ENCODE measurements at regions not wholly inside any gene's neighbourhood (a gene's known extent, or its start where the extent isn't known, plus 50 kb on each side); places are given as distances from the start of the nearest gene placed in this dataset.
"Not testable (repeated sequence)": the region's sequence is repeated elsewhere in the genome, so short reads cannot be mapped to it uniquely, and the experiment has no call there.

- H3K4me1 ChIP-seq (ENCODE audit: control insufficient read depth in 2 of 2, insufficient read depth in 2 of 2, low read length in 1 of 2); H3K36me3 ChIP-seq (ENCODE audit: control insufficient read depth in 2 of 2, insufficient read depth in 2 of 2, low read length in 1 of 2); H3K27ac ChIP-seq (ENCODE audit: low read depth in 2 of 2, low read length in 1 of 2); H3K9me3 ChIP-seq (ENCODE audit: control insufficient read depth in 2 of 2, insufficient read depth in 1 of 2, low read depth in 1 of 2, low read length in 1 of 2); H3K4me3 ChIP-seq (ENCODE audit: low read depth in 1 of 2, low read length in 2 of 2); H3K27me3 ChIP-seq (ENCODE audit: control insufficient read depth in 1 of 2, insufficient read depth in 2 of 2, low read length in 2 of 2): not testable (repeated sequence)
- 79 to 84% methylated on average over 2 of the region's 3 CpGs for WGBS, 2 donors
Observed at GRCh38 chr2:89280536-89280935, 589.1 kb downstream of the RPIA start.

- WGBS, 2 donors, result 86% methylated on average over 2 of the region's 8 CpGs
Observed at GRCh38 chr2:89286448-89287080, 595.1 kb downstream of the RPIA start.

GRCh38 chr2:89287084-89287483, 595.6 kb downstream of the RPIA start:
- not testable (repeated sequence) for H3K9me3 ChIP-seq (ENCODE audit: control insufficient read depth in 2 of 2, insufficient read depth in 1 of 2, low read depth in 1 of 2, low read length in 1 of 2); H3K27ac ChIP-seq (ENCODE audit: low read depth in 2 of 2, low read length in 1 of 2); H3K4me1 ChIP-seq (ENCODE audit: control insufficient read depth in 2 of 2, insufficient read depth in 2 of 2, low read length in 1 of 2); H3K27me3 ChIP-seq (ENCODE audit: control insufficient read depth in 1 of 2, insufficient read depth in 2 of 2, low read length in 2 of 2); H3K4me3 ChIP-seq (ENCODE audit: low read depth in 1 of 2, low read length in 2 of 2); H3K36me3 ChIP-seq (ENCODE audit: control insufficient read depth in 2 of 2, insufficient read depth in 2 of 2, low read length in 1 of 2)
- WGBS, 2 donors, result no CpG with 5 or more reads among the region's 4 CpGs

More at GRCh38 chr2:89286448-89287080, 595.1 kb downstream of the RPIA start:
- not testable (repeated sequence) for H3K36me3 ChIP-seq (ENCODE audit: control insufficient read depth in 2 of 2, insufficient read depth in 2 of 2, low read length in 1 of 2); H3K27ac ChIP-seq (ENCODE audit: low read depth in 2 of 2, low read length in 1 of 2); H3K4me1 ChIP-seq (ENCODE audit: control insufficient read depth in 2 of 2, insufficient read depth in 2 of 2, low read length in 1 of 2); H3K27me3 ChIP-seq (ENCODE audit: control insufficient read depth in 1 of 2, insufficient read depth in 2 of 2, low read length in 2 of 2); H3K9me3 ChIP-seq (ENCODE audit: control insufficient read depth in 2 of 2, insufficient read depth in 1 of 2, low read depth in 1 of 2, low read length in 1 of 2); H3K4me3 ChIP-seq (ENCODE audit: low read depth in 1 of 2, low read length in 2 of 2)

- H3K9me3 ChIP-seq (ENCODE audit: control insufficient read depth in 2 of 2, insufficient read depth in 1 of 2, low read depth in 1 of 2, low read length in 1 of 2); H3K4me3 ChIP-seq (ENCODE audit: low read depth in 1 of 2, low read length in 2 of 2); H3K36me3 ChIP-seq (ENCODE audit: control insufficient read depth in 2 of 2, insufficient read depth in 2 of 2, low read length in 1 of 2); H3K27me3 ChIP-seq (ENCODE audit: control insufficient read depth in 1 of 2, insufficient read depth in 2 of 2, low read length in 2 of 2); H3K27ac ChIP-seq (ENCODE audit: low read depth in 2 of 2, low read length in 1 of 2); H3K4me1 ChIP-seq (ENCODE audit: control insufficient read depth in 2 of 2, insufficient read depth in 2 of 2, low read length in 1 of 2): not testable (repeated sequence)
- no CpG with 5 or more reads among the region's 7 CpGs for WGBS, 2 donors
Observed at GRCh38 chr2:89291717-89292298, 600.3 kb downstream of the RPIA start.

DNA sequence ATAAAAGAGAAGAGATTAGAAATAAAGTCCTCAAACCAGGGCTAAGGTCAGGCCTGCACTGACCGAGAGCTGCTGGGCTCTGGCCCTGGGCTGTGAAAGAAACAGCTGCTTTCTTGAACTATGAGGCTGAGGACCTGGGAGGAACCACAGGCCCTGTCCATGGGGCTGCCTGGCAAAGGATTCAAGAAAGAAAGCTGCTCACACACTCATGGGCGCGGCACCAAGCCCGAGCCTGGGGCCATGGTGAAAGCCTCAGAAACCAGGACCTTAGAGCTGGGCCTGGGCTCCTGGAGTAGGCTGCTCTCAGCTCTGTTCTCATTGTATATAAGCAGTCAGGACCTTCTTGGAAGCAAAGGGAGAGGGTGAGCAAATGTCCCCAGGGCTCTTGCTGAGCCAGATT, 601.9 kb downstream of the RPIA start:
- H3K4me1 ChIP-seq (ENCODE audit: control insufficient read depth in 2 of 2, insufficient read depth in 2 of 2, low read length in 1 of 2); H3K27me3 ChIP-seq (ENCODE audit: control insufficient read depth in 1 of 2, insufficient read depth in 2 of 2, low read length in 2 of 2); H3K27ac ChIP-seq (ENCODE audit: low read depth in 2 of 2, low read length in 1 of 2); H3K36me3 ChIP-seq (ENCODE audit: control insufficient read depth in 2 of 2, insufficient read depth in 2 of 2, low read length in 1 of 2); H3K9me3 ChIP-seq (ENCODE audit: control insufficient read depth in 2 of 2, insufficient read depth in 1 of 2, low read depth in 1 of 2, low read length in 1 of 2); H3K4me3 ChIP-seq (ENCODE audit: low read depth in 1 of 2, low read length in 2 of 2): not testable (repeated sequence)
- no CpG with 5 or more reads among the region's 4 CpGs for WGBS, 2 donors

DNA sequence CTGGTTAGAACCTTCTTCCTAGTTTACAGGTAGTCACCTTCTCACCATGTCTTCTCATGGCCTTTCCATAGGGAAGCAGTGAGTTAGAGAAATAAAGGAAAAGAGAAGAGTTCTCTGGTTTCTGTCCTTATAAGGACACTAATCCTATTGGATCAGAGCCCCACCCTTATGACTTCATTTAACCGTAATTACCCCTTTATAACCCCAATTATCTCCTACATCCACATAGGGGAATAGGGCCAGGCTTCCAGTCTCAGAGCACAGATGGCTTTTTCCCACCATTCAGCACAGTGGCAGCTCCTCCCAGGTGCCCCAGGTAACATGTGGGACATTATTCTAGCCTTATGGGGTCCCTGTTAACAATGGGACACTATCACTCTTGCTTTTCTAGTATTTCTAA, 602.9 kb downstream of the RPIA start:
- H3K9me3 ChIP-seq (ENCODE audit: control insufficient read depth in 2 of 2, insufficient read depth in 1 of 2, low read depth in 1 of 2, low read length in 1 of 2); H3K27me3 ChIP-seq (ENCODE audit: control insufficient read depth in 1 of 2, insufficient read depth in 2 of 2, low read length in 2 of 2); H3K27ac ChIP-seq (ENCODE audit: low read depth in 2 of 2, low read length in 1 of 2); H3K4me1 ChIP-seq (ENCODE audit: control insufficient read depth in 2 of 2, insufficient read depth in 2 of 2, low read length in 1 of 2); H3K36me3 ChIP-seq (ENCODE audit: control insufficient read depth in 2 of 2, insufficient read depth in 2 of 2, low read length in 1 of 2); H3K4me3 ChIP-seq (ENCODE audit: low read depth in 1 of 2, low read length in 2 of 2): not testable (repeated sequence)
- no CpG with 5 or more reads among the region's 1 CpG for WGBS, 2 donors

GRCh38 chr2:89296820-89297398, 605.4 kb downstream of the RPIA start:
- WGBS, 2 donors, result 83 to 89% methylated on average over 1 of the region's 7 CpGs
- H3K4me3 ChIP-seq (ENCODE audit: low read depth in 1 of 2, low read length in 2 of 2); H3K27ac ChIP-seq (ENCODE audit: low read depth in 2 of 2, low read length in 1 of 2); H3K4me1 ChIP-seq (ENCODE audit: control insufficient read depth in 2 of 2, insufficient read depth in 2 of 2, low read length in 1 of 2); H3K9me3 ChIP-seq (ENCODE audit: control insufficient read depth in 2 of 2, insufficient read depth in 1 of 2, low read depth in 1 of 2, low read length in 1 of 2); H3K36me3 ChIP-seq (ENCODE audit: control insufficient read depth in 2 of 2, insufficient read depth in 2 of 2, low read length in 1 of 2); H3K27me3 ChIP-seq (ENCODE audit: control insufficient read depth in 1 of 2, insufficient read depth in 2 of 2, low read length in 2 of 2): not testable (repeated sequence)

- not testable (repeated sequence) for H3K36me3 ChIP-seq (ENCODE audit: control insufficient read depth in 2 of 2, insufficient read depth in 2 of 2, low read length in 1 of 2); H3K27ac ChIP-seq (ENCODE audit: low read depth in 2 of 2, low read length in 1 of 2); H3K4me3 ChIP-seq (ENCODE audit: low read depth in 1 of 2, low read length in 2 of 2); H3K4me1 ChIP-seq (ENCODE audit: control insufficient read depth in 2 of 2, insufficient read depth in 2 of 2, low read length in 1 of 2); H3K27me3 ChIP-seq (ENCODE audit: control insufficient read depth in 1 of 2, insufficient read depth in 2 of 2, low read length in 2 of 2); H3K9me3 ChIP-seq (ENCODE audit: control insufficient read depth in 2 of 2, insufficient read depth in 1 of 2, low read depth in 1 of 2, low read length in 1 of 2)
Observed at GRCh38 chr2:89299196-89299595, 607.7 kb downstream of the RPIA start.

- H3K27me3 ChIP-seq (ENCODE audit: control insufficient read depth in 1 of 2, insufficient read depth in 2 of 2, low read length in 2 of 2); H3K4me3 ChIP-seq (ENCODE audit: low read depth in 1 of 2, low read length in 2 of 2); H3K4me1 ChIP-seq (ENCODE audit: control insufficient read depth in 2 of 2, insufficient read depth in 2 of 2, low read length in 1 of 2); H3K36me3 ChIP-seq (ENCODE audit: control insufficient read depth in 2 of 2, insufficient read depth in 2 of 2, low read length in 1 of 2); H3K9me3 ChIP-seq (ENCODE audit: control insufficient read depth in 2 of 2, insufficient read depth in 1 of 2, low read depth in 1 of 2, low read length in 1 of 2); H3K27ac ChIP-seq (ENCODE audit: low read depth in 2 of 2, low read length in 1 of 2): not testable (repeated sequence)
- 63 to 79% methylated on average over 1 of the region's 2 CpGs for WGBS, 2 donors
Observed at GRCh38 chr2:89305623-89306022, 614.1 kb downstream of the RPIA start.

GRCh38 chr2:89306869-89307637, 615.6 kb downstream of the RPIA start:
- H3K9me3 ChIP-seq (ENCODE audit: control insufficient read depth in 2 of 2, insufficient read depth in 1 of 2, low read depth in 1 of 2, low read length in 1 of 2); H3K27ac ChIP-seq (ENCODE audit: low read depth in 2 of 2, low read length in 1 of 2); H3K36me3 ChIP-seq (ENCODE audit: control insufficient read depth in 2 of 2, insufficient read depth in 2 of 2, low read length in 1 of 2); H3K4me3 ChIP-seq (ENCODE audit: low read depth in 1 of 2, low read length in 2 of 2); H3K4me1 ChIP-seq (ENCODE audit: control insufficient read depth in 2 of 2, insufficient read depth in 2 of 2, low read length in 1 of 2); H3K27me3 ChIP-seq (ENCODE audit: control insufficient read depth in 1 of 2, insufficient read depth in 2 of 2, low read length in 2 of 2): not testable (repeated sequence)
- 68 to 88% methylated on average over 1 to 4 of the region's 8 CpGs for WGBS, 2 donors
